ENCODE measurements at regions not wholly inside any gene's neighbourhood (a gene's known extent, or its start where the extent isn't known, plus 50 kb on each side); places are given as distances from the start of the nearest gene placed in this dataset.

DNA sequence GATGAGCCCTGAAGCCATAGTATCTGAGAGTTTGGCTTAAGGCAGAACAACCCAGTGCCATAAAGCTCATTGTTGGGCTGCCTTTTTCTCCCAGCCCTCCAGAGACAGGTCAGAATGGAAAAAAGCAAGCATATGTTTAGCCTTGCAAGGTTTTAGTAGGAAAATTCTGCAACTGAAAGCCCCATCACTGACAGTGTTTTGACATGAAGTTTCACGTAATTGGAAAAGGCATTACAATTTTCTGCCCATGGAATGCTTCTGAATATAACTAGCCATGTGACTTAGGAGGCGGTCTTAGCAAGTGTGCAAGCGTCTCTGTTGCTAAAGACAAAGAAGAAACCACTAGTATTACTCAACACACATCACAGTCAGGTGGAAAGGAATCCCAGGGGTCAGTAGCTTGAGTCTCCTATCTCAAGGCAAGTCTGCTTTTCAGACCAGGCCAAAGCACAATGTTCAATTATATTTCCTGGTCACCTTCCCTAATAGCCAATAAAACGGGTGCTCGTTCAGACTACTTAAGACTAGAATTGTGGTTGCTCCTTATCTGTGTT, 117.6 kb downstream of the CARTPT start:
- TF ChIP-seq CTCF (conservative IDR thresholded peaks at IDR 0.05 in 1 of 2, IDR thresholded peaks at IDR 0.05 in 1 of 2; ENCODE audit: low read depth in 1 of 2, low read length in 2 of 2) (no peak), EZH2 (IDR thresholded peaks at IDR 0.05; ENCODE audit: low read length, missing control alignments) (no peak)
